NB4 (cell line): ENCODE measurements at regions not wholly inside any gene's neighbourhood (a gene's known extent, or its start where the extent isn't known, plus 50 kb on each side); places are given as distances from the start of the nearest gene placed in this dataset.

Experiments
- CTCF ChIP-seq: IDR thresholded peaks from one replicate; pipeline ENCODE4 v1.5.1; 2012; ENCODE audit warnings: low read depth, low read length
- MAX ChIP-seq: IDR thresholded peaks from 2 replicates; pipeline ENCODE4 v1.6.1; 2011; ENCODE audit warnings: low read depth, low read length

GRCh38 chr2:48015421-48015820 is 109.1 kb upstream of the FBXO11 start:
- TF ChIP-seq CTCF, result no peak
- TF ChIP-seq MAX, result no peak
